ENCODE measurements at regions not wholly inside any gene's neighbourhood (a gene's known extent, or its start where the extent isn't known, plus 50 kb on each side); places are given as distances from the start of the nearest gene placed in this dataset.

DNA sequence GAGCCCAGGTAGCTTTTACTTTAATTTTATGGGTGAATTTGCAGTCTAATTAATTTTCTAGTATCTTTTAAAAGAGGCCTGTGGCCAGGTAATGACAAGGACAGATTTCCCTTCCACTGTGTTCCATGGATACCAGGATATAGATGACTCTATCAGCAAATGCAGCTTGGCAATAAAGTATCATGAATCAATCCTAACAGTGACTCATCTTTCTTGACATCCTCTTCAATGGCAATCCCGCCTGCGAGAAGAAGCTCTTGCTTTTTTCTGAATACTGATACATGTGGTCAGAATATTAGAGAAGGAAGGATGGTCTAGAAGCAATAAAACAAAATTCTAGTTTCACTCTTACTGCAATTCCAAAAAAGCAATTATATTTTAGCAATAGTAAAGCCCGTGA, 267.8 kb downstream of the DTHD1 start:
- Histone ChIP-seq H3K9me3 (no peaks in the 10 kb centered on the region), H3K4me1 (no peaks in the 10 kb centered on the region), H3K27ac (no peak overlapping the region), H3K27me3 (no peaks in the 10 kb centered on the region), H3K36me3 (no peaks in the 10 kb centered on the region), H3K4me3 (no peak overlapping the region)
- intact Hi-C loops (cut with DNase I), result no loop called here
- no peak for ATAC-seq
- TF ChIP-seq, protein P1, sequence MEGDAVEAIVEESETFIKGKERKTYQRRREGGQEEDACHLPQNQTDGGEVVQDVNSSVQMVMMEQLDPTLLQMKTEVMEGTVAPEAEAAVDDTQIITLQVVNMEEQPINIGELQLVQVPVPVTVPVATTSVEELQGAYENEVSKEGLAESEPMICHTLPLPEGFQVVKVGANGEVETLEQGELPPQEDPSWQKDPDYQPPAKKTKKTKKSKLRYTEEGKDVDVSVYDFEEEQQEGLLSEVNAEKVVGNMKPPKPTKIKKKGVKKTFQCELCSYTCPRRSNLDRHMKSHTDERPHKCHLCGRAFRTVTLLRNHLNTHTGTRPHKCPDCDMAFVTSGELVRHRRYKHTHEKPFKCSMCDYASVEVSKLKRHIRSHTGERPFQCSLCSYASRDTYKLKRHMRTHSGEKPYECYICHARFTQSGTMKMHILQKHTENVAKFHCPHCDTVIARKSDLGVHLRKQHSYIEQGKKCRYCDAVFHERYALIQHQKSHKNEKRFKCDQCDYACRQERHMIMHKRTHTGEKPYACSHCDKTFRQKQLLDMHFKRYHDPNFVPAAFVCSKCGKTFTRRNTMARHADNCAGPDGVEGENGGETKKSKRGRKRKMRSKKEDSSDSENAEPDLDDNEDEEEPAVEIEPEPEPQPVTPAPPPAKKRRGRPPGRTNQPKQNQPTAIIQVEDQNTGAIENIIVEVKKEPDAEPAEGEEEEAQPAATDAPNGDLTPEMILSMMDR (IDR thresholded peaks at IDR 0.05), result no peak
- no peak for DNase-seq

DNA sequence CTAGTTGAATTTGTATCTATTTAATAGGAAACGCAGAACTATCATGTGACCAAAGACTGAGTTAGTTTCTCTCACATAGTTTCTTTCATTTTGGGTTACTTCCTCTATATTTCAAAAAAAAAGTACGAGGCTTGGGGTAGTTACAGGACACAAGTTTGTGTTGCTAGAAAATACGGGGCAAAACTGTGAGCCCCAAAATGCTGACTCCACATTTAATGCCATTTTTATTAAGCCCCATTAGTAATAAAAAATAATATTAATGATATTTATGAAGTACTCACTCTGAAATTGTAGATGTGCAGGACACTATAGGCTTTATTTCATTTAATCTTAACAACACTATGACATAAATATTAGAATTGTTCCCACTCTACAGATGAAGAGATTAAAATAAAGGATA, 268.6 kb downstream of the DTHD1 start:
- intact Hi-C loops (cut with DNase I), result no loop called here
- ATAC-seq, result no peak
- Histone ChIP-seq H3K36me3 (no peaks in the 10 kb centered on the region), H3K4me1 (no peaks in the 10 kb centered on the region), H3K4me3 (no peak overlapping the region), H3K27ac (no peak overlapping the region), H3K9me3 (no peaks in the 10 kb centered on the region), H3K27me3 (no peaks in the 10 kb centered on the region)
- no peak for DNase-seq
- TF ChIP-seq, protein P1 (IDR thresholded peaks at IDR 0.05), result no peak

DNA sequence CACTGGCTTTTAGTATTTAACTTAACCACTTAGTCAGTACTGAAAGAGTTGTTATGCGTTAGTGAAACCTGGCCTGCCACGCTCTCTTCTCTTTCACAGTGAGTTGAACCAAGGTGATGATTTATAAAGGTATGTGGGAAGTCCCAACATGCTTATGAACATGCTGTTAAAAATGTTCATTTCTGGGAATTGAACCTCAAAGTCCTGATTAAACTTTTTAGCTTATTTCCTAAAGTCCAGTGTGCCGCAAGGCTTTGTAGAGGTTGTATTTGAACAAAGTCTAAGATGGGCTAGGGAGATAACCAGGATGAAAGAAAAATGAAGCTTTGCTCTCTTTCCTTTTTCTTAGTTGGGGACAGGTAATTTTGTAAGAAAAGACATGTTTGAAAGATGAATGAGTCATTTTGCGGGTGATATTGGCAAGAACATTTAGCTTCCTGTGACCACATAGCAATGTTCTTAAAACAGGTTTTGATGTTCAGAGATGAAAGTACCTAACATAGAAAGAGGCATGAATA, 270.3 kb downstream of the DTHD1 start:
- Histone ChIP-seq H3K27me3 (no peaks in the 10 kb centered on the region), H3K4me1 (no peaks in the 10 kb centered on the region), H3K9me3 (no peaks in the 10 kb centered on the region), H3K4me3 (no peak overlapping the region), H3K36me3 (no peaks in the 10 kb centered on the region), H3K27ac (no peak overlapping the region)
- intact Hi-C loops (cut with DNase I), result no loop called here
- ATAC-seq (no peak), DNase-seq (no peak)
- TF ChIP-seq, protein P1 (IDR thresholded peaks at IDR 0.05), result no peak

DNA sequence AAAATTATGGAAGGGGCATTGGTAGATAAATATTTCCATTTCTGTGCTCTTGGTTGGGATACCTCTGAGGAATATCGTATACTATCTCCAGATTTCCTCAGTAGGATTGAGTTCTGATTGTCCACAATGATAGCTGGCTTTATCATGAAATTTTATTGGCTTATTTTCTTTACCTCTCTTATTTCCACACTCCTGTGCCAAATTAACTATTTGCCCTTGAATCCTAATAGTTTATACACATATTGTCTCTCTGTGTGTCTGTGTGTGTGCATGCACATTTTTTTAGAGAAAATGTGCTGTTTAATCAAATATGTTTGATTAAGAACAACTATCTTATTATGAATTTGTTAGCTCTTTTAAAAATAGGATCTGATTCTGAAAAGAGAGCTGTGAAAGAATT, 271.6 kb downstream of the DTHD1 start:
- H3K9me3 ChIP-seq, result no peaks in the 10 kb centered on the region
- no peaks in the 10 kb centered on the region for H3K4me1 ChIP-seq
- ATAC-seq (no peak), DNase-seq (no peak)
- H3K27me3 ChIP-seq, result no peaks in the 10 kb centered on the region
- no peak overlapping the region for H3K27ac ChIP-seq
- H3K4me3 ChIP-seq, result no peak overlapping the region
- H3K36me3 ChIP-seq, result no peaks in the 10 kb centered on the region
- intact Hi-C loops (cut with DNase I), result no loop called here
- TF ChIP-seq, protein P1 (IDR thresholded peaks at IDR 0.05), result no peak

- ATAC-seq (no peak), DNase-seq (no peak)
- no peaks in the 10 kb centered on the region for H3K9me3 ChIP-seq
- intact Hi-C loops (cut with DNase I), result no loop called here
- no peak overlapping the region for H3K4me3 ChIP-seq
- TF ChIP-seq, protein P1 (IDR thresholded peaks at IDR 0.05), result no peak
- H3K36me3 ChIP-seq, result no peaks in the 10 kb centered on the region
- H3K27me3 ChIP-seq, result no peaks in the 10 kb centered on the region
- no peaks in the 10 kb centered on the region for H3K4me1 ChIP-seq
- no peak overlapping the region for H3K27ac ChIP-seq
These were observed 272.0 kb downstream of the DTHD1 start for GRCh38 chr4:36553453-36553852.

All from left lung (tissue), 4 donors.